ENCODE measurements at regions not wholly inside any gene's neighbourhood (a gene's known extent, or its start where the extent isn't known, plus 50 kb on each side); places are given as distances from the start of the nearest gene placed in this dataset.

DNA sequence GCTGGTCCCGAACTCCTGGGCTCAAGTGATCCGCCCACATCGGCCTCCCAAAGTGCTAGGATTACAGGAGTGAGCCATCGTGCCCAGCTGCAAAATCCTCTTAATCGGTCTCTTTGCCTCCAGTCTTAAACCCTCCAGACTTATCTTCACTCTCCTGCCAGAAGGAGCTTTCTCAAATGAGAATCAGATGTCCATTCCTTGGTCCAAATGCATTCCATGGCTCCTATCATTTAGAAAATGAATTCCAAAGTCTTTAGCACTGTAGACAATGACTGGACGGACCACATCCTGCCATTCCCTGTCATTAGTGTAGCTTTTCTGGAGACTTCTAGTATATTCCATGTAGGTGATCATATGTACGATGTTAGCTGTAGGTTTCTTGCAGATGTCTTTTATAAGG lies 141.9 kb downstream of the ID4 start:
- DNase-seq: no peak

- DNase-seq: no peak
These were observed 142.8 kb downstream of the ID4 start for GRCh38 chr6:19979986-19980385.

DNA sequence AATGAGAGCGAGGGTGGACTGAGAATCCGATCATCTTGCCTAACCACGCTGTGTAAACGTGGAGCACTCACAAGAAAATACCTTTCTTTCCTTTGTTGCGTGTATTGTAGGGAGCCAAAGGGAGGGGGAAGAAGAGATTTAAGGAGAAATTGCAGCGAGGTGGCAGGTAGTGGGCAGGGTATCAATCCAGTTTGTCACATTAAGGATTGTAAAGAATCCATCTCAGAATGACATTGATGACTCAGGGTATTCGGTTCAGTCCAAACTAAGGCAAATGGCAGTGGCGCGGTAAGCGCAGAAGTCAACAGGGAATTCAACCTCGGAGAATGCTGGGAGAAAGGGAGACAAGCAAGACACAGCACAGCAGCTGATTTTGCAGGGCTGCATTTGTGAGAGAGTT lies 146.2 kb downstream of the ID4 start:
- DNase-seq: no peak

GRCh38 chr6:19986691-19987438 lies 149.7 kb downstream of the ID4 start:
- DNase-seq: no peak

DNA sequence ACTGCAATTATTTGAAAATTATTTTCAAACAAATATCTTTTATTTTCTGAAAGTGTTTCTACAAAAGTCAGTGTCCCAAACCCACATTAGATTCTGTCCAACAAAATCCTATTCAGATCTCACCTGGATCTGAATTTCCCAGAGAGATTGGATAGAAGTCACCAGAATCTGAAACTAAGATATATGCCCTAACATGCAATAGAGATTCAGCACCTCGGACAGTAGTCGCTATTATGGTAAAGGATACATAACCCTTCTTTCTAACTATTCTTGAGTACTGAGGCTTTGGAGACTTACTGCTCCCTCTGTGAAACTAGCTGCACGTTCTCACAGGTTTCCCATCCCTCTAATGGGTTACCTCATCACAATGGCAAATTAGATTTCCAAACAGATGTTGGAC lies 151.4 kb downstream of the ID4 start:
- no peak for DNase-seq

DNA sequence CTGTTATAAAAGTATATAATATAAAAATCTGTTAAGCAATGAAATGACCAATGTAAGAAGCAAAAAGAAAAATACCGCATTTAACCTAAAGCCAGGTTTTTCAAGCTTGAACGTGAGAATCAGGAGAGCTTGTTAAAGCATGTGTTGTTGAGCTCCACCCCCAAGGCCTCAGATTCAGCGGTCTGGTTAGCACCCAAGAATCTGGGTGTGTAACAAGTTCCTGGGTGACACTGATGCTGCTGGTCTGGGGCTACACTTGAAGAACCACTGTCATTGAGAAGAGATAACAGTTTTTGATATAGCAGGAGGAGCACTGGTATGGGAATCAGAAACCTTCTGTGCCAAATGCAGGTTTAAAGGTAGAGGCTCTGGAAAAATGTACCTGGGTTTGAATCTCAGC lies 154.0 kb downstream of the ID4 start:
- no peak for DNase-seq

- DNase-seq: no peak
These were observed 157.7 kb downstream of the ID4 start for GRCh38 chr6:19994909-19995308.

- DNase-seq: no peak
These were observed 158.5 kb downstream of the ID4 start for GRCh38 chr6:19995575-19996257.

DNA sequence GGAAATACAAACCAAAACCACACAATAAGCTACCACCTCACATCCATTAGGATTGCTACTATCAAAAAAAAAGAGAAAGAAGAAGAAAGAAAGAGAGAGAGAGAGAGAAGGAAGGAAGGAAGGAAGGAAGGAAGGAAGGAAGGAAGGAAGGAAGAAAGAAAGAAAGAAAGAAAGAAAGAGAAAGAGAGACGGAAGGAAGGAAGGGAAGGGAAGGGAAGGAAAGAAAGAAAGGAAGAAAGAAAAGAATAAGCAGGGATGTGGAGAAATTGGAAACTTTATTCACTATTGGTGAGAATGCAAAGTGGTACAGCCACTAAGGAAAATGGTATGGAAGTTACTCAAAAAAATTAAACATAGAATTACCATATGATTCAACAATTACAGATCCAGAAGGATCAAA lies 159.9 kb downstream of the ID4 start:
- no peak for DNase-seq

DNA sequence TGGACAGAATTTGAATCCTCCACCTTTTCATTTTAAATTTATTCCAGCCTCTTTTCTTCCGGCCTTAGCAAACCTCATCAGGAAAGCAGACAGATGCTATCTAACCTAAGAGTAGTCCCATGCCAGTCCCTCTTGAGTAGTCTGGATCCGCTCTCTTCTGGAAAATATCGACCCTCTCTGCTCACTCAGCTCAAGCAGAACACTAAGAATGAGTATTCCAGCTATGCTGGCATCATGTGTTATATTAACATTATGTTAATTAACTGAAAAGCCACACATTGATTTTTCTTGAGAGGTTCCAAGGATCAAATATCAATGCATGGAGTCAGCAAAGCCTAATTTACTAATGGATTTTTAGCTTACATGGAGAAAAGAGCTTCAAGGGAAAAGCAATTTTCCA lies 161.4 kb downstream of the ID4 start:
- DNase-seq: no peak

- DNase-seq: peak; percentile 28
These were observed 162.4 kb downstream of the ID4 start for GRCh38 chr6:19999319-20000191.

- DNase-seq: no peak
These were observed 164.1 kb downstream of the ID4 start for GRCh38 chr6:20001286-20001685.

DNA sequence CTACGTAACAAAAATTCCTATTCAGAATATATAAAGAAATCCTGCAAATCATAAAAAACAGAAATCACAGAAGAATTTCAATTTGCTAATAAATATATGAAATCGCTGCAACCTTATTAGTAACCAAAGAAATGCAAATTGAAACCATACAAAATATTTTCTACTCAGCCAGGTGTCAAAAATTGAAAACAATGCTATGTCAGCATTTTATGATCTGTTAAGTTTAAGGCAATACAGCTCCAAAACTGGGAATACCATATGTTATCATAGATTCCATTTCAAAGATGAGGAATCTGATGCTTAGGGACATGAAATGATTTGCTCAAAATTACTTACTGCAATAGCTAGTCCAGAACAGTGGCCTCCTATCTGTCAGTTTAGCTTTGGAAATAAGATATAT lies 168.9 kb downstream of the ID4 start:
- DNase-seq: no peak

- no peak for DNase-seq
These were observed 171.0 kb downstream of the ID4 start for GRCh38 chr6:20008131-20008530.

DNA sequence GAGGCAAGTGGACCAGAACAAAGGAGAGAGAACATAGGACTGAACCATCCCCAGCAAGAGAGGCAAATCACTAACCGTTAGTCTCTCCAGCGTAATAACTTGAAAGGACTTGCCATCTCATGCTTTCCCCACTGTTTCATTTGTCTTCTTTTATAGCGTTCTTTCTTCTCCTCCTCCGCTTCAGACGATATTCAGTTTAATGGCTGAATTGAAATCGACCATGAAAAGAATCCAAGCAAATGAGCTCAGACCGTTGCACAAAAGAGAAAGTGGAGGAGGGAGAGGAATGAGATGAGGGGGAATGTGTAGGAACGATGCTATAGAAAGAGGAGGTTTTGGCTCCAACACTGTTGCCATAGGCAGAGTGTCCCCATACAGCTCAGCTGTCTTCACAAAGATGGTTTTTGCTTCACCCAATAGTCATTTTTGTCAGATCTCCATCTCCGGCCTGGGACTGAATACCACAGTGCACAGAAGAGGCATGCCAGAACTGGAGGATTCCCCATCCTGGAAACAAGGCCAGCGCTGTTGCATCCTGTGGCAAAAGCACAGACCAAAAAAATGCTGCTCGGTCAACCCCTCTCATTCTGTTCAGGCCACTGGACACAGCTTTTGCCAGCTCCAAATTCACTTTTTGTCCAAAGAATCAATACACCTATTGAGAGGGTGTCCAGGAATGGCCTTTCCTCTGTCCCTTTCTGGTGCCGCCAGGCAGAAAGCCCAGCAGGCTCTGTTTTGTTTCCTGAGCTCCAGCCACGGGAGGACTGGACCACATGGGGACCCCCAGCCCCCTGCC lies 176.1 kb downstream of the ID4 start:
- no peak for DNase-seq

GRCh38 chr6:20014508-20014907 lies 177.3 kb downstream of the ID4 start:
- DNase-seq: no peak

DNA sequence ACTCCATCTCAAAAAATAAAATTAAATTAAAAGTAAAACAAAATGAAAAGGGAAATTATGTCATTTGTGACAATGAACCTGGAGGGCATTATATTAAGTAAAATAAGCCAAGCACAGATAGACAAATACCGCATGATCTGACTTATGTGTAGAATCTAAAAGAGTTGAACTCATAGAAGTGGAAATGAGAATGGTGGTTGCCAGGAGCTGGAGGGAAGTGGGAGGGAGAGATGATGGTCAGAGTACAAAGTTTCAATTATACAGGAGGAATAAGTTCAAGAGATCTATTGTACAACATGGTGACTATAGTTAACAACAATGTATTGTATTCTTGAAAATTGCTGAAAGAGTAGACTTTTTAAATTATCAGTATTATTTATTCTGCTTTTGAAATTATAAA lies 183.4 kb downstream of the ID4 start:
- no peak for DNase-seq

GRCh38 chr6:20021795-20022194 lies 184.6 kb downstream of the ID4 start:
- DNase-seq: no peak

- DNase-seq: peak; percentile 58
These were observed 186.6 kb downstream of the ID4 start for GRCh38 chr6:20023549-20024315.

GRCh38 chr6:20024316-20024673 lies 187.1 kb downstream of the ID4 start:
- no peak for DNase-seq

- DNase-seq: no peak
These were observed 187.3 kb downstream of the MBOAT1 start for GRCh38 chr6:20024978-20025377.

DNA sequence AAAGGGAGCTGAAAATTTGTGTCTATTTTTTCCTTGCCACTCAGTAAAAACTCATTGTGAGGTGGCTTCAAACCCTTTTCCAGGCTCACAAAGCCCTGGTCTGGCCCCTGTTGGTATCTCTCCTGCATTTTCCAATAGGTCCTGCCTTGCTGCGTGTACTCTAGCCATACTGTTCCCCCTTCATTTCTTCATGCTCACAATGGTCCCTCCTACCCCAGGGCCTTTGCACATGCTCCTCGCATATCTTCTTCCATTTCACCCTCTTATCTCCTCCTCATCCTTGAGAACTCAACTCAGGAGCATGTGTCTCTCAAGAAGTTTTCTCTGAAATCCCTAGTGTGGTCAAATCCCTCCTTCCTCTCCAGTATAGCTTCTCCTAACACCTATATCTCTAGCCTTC lies 186.6 kb downstream of the MBOAT1 start:
- DNase-seq: no peak
